SW480 (cell line): ENCODE measurements at regions not wholly inside any gene's neighbourhood (a gene's known extent, or its start where the extent isn't known, plus 50 kb on each side); places are given as distances from the start of the nearest gene placed in this dataset.
A peak's percentile ranks its signal among the peaks of the same experiment; 100 is the strongest.

Experiments
- DNase-seq: peaks from one replicate; pipeline ENCODE4 v3.0.0-alpha.2; 2016; ENCODE audit warnings: low spot score

DNA sequence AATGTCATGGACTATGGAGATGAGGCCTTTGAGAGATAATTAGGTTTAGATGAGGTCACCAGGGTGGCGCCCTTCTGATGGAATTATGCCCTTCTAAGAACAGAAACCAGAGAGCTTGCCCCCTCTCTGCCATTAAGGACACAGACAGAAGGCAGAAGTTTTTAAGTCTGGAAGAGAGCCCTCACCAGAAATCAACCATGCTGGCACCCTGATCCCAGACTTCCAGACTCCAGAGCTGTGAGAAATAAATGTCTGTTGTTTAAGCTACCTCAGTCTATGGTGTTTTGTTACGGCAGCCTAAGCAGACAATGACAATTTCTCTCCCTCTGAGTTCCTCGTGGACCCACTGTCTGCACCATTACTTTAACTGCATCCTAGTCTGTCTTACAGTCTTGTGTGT lies 382.0 kb downstream of the GXYLT1 start:
- DNase-seq = no peak

DNA sequence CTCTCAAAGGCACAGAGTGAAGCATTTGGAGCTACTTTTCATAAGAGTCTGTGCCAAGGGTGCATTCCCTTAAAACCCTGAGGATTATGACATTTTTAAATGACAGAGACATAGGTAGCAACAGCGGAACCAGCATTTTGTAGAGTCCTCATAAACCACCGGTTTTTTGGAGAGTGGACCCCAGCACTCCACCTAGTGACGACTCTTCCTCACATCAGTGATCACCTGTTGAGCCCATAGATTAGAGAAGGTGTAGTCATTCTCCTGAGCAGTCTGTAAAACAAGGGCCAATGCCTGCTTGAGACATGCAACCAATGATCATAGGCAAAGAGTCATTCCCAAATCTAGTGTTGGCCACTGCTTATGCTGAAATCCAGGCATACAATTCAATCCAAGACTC lies 399.1 kb downstream of the GXYLT1 start:
- no peak for DNase-seq

DNA sequence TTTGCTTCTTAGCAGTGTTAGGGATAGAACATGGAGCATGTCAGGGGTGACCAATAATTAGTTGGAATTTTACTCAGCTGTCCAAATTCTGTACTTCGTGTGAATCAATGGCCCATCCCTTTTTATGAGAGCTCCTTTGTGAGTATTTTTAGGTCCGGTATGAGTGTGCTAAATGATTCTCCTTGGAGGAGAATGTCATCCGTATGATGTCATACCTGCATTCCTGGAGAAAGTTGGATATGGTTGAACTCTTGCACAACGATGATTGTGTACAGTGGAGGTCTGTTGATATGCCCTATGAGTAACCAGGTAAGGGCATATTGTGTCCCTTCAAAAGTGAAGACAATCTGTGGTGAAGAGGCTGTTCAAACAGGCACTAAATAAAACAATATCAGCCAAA lies 400.8 kb downstream of the GXYLT1 start:
- no peak for DNase-seq

DNA sequence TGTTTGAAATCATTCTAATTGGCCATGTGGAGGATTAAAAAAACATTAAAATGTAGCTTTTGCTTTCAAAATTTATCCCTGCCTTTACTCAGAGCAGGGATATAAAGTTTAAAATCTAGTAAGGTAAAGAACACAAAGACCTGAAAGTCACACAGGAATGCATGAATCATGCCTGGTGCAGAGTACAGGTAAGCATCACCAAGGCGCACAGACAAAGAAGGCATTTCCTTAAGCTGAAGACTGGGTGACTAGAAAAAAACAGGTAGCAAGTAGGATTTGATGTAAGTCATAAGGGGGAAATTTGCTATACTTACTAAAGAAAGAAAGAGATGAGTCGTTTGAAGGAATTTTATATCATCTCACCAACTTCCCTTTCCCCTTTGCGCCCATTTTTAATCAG lies 405.6 kb downstream of the GXYLT1 start:
- DNase-seq = no peak

DNA sequence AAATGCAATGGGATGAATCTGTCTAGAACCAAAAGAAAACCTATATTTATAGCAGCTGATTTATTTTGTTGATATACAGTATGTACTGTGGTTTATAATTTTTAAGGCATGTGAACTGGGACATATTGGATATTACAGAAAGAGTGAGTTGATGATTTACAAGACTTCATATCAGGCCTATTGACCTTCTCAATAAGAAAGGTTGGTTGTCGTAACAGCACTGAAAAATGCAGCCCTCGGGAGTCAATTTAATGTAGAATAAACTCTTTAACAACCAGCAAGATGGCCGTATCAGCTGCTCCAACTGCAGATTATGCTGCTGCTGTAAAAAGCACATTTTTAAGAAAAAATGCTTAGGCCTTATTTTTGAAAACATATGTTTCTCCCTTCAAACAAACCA lies 407.3 kb downstream of the GXYLT1 start:
- DNase-seq = no peak

DNA sequence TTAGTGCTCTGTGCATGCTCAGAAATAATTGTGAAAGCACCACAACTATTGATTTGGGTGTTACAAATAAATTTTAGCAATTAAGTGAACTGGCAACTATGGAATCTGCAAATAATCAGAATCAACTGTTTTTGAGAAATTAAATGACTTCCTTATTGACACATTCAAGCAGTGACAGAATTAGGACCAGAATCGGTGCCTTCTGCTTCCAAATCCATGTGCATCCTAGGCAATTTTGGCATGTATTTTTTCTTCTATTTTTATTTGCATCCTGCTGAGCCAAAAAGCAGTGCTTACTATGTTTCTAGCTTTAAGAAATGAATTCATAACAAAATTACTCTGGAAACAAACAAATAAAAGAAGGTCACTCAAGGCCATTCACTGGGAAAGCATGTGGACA lies 408.2 kb downstream of the GXYLT1 start:
- DNase-seq = no peak

DNA sequence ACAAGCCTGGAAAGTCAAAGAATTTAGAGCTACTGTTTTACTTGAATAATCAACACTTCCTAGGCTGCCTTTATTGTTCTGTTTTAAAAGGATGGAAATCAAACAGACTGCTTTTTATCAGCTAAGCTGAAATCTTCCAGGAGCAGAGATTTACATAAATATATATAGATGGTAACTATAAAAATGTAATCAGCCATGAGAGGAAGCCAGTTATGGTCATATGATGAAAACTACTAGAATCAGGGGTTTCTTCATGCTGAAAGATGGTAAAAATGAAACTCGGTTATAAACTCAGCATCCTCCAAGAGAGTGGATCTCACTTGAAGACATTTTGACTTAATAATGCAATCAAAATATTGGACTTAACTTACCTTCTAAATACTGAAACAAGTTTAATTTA lies 413.0 kb downstream of the GXYLT1 start:
- no peak for DNase-seq

DNA sequence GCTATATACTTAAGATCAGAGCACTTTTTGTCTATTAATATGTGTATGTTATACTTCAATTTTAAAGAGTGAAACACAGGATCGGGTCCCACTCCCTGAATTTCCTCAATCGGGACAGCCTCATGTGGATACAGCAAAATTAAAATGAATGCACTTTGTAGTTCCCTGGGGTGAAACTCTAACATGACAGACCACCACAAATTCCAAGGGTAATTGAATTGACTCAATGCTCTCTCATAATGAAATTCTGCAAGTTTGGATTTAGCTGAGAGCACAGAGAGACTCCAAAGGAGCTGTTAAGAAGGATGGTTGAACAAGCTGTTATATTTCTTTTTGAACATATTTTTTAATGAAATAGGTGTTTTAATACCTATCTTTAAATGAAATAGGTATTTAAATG lies 413.6 kb downstream of the GXYLT1 start:
- DNase-seq = no peak

DNA sequence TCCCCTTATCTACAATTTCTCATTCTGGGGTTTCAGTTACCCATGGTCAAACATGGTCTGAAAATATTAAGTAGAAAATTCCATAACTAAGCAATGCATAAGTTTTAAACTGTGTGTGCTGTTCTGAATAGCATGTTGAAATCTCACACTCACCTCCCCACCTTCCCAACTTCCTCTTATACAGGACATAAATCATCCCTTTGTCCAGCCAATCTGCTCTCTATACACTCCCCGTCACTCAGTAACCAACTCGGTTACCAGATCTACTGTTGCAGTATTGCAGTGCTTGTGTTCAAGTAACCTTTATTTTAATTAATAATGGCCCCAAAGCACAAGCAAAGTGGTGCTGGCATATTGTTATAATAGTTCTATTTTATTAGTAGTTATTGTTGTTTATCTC lies 420.5 kb downstream of the GXYLT1 start:
- DNase-seq = peak; percentile 12

DNA sequence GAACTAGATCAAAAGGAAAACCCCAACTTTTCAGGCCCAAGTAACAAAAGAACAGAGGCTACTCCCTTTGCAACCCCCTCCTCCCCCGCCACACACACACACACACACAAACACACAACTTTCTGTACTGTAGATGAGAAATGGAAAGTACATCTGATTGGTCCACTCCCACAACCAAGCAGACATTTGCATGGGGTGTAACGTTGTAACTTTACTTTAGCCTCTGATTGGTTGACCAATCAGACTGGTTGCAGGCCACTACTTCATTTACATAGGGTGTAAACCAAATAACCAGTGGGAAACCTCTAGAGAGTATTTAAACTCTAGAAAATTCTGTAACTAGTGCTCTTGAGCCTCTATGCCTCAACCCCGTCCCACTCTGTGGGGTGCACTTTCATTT lies 425.5 kb downstream of the GXYLT1 start:
- no peak for DNase-seq

DNA sequence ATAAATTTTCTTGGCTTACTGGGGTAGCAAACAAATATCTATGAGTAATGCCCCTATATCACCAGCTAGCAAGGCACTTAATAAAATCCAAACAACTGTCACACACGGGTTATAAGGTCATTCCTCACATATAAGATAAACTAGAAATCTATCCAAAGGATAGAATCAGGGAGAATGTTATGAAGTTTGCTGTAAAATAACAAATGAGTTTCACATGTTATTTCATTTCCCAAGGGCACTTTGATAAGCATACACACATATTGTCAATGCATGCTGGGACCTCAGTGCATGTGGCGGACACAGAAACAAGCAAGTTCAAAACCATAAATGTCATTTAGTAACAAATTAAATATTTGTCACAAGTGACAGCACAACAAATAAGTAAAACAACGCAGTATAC lies 429.4 kb downstream of the GXYLT1 start:
- DNase-seq = no peak

DNA sequence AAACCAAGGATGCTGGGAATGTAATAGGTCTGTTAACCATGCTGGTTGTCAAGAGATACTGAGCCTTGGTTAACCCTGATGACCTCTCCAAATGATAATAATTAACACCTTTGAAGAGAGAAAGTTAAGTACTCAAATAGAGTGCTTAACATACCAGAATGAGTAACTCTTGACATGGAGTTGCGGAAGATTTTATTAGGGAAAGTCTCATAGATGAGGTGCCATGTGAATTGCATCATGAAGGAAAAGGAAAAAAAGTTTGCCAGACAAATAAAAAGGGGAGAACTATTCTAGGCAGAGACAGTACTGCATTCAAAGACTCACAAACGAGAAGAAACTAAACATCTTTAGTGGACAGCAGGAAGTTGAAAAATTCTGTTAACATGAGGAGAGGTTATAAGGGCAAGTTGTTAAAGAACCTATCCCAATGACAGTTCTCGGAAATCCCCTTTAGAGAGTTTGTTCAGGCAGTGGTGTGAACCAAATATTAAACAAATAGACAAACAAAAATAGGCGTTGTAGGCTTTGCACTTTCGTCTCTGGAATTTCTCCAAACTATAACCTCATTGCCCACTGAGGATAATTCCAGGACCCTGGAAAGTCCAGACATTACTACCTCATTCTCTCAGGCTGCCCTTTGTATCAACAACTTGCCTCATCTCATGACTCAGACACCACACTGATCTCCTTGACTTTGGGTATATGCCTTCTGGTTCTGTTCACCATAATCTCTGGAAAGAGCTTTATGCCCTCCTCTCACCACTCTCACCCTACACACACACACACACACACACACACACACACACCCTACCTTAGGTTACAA lies 435.0 kb downstream of the GXYLT1 start:
- DNase-seq = no peak

DNA sequence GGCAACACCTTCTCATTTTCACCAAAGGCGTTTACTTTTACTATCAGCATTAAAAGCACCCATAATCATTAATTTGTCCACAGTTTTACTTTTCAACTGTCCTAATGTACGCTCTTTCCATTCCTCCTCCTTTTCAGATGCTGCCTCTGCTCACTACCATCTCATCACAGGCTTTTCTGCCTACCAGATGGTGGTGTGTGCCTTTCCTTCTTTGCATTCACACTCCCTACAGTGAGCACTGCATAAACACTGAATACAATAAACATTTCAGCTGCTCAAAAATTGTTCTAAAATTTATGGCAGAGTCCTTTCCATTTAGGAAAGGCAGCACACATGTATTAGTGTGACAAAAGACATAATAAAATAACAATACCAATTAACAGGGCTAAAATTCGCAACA lies 435.7 kb downstream of the GXYLT1 start:
- no peak for DNase-seq

DNA sequence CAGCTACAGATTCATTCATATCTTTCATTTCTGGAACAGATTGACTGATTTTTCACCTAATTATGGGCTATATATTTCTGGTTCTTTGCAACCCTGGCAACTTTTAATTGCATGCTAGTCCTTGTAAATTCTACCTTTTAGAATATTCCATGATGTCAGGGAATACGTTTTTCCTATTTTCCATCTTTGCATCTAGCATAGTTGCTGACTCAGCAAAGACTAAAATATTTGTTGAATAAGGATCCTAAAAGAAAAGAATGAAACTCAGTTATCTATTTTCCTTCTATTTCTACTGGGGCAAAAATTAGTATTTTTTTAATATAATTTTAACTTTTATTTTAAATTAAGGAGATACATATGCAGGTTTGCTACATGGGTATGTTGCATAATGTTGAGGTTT lies 438.3 kb downstream of the GXYLT1 start:
- no peak for DNase-seq

DNA sequence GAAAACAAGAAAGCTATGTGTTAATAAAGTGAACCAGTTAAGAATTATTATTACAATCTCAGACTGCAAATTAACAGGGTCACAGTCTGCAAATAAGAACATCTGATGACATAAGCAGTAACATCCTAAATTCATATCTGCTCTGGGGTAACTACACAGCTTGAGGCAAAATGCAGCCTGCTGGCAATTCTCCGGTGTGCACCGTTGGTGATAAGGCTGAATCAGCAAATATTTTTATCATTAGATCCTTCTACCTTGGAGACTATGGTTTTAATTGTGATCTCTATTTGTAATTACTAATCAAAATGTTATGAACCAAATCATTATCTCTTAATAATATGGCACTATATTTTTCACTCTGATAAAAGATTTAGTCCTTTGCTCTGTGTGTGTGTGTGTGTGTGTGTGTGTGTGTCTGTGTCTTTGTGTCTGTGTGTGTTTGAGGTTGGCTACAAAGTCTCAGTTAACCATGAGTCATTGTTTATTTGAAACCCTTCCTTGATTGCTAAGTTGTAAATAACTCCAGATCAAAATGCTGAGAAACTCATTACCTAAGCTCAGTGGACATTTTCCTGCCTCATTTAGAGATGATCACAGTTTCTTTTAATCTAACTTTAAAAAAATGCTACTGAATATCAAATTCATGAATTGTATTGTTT lies 442.6 kb downstream of the GXYLT1 start:
- DNase-seq = peak; percentile 46

DNA sequence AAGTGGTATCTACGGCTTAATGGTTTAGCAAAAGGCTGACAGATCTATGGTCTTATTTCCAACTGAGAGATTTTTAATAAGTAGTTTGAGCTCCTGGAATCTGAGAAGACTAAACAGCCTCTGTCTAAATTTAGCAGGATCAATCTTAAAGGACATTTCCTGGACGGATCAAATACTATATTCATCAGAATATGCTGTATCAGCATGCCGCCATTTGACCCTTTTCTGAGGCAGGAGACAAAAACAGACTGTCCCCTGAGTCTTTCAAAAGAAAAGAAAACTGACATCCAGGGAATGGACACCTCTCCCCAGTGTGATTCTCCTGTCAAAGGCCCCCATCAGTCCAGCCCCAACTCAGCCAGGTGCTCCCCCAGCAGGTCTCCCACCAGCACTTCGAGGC lies 443.7 kb downstream of the GXYLT1 start:
- no peak for DNase-seq

DNA sequence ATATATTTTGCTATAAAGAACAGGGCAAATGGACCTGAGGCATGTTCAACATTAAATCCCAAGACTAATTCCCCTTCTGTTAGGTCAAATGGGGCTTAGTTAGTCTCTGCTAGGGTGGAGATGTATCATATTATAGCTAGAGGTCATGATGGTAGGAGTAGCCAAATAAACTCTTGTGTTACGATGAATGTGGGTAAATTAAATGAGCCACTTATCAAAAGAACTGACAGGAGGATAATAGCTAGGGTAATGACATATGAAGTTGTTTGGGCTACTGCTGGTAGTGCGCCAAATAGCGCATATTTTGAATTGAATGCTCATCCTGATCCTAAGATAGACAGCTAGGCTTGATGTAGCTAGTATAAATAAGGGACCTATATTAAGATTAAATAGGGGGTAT lies 445.0 kb downstream of the GXYLT1 start:
- no peak for DNase-seq

DNA sequence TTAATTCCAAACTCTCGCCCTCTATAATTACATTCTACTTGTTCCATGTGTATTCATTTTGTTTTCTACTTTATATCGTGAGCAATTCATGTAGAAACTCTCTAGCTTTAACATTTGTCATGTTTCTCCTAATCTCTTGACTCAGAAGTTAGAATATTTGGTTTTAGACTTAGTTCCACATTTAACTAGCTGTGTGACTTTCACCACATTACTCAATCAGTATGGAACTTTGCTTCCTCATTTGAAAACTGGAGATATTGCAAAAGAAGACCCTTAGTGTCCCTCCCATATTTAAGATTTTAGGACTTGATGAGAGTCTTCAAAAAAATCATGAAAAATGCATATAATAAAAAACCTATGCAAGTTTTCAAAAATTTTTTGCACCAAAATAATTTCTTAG lies 447.5 kb downstream of the GXYLT1 start:
- DNase-seq = no peak

DNA sequence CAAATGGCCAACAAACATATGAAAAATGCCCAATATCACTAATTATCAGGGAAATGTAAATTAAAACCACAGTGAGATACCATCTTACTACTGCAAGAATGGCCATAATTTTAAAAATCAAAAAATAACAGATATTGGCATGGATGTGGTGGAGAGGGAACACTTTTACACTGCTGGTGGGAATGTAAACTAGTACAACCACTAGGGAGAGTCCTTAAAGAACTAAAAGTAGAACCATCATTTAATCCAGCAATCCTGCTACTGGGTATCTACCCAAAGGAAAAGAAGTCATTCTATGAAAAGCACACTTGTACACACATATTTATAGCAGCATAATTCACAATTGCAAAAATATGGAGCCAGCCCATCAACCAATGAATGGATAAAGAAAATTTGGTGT lies 459.7 kb downstream of the GXYLT1 start:
- DNase-seq = no peak

DNA sequence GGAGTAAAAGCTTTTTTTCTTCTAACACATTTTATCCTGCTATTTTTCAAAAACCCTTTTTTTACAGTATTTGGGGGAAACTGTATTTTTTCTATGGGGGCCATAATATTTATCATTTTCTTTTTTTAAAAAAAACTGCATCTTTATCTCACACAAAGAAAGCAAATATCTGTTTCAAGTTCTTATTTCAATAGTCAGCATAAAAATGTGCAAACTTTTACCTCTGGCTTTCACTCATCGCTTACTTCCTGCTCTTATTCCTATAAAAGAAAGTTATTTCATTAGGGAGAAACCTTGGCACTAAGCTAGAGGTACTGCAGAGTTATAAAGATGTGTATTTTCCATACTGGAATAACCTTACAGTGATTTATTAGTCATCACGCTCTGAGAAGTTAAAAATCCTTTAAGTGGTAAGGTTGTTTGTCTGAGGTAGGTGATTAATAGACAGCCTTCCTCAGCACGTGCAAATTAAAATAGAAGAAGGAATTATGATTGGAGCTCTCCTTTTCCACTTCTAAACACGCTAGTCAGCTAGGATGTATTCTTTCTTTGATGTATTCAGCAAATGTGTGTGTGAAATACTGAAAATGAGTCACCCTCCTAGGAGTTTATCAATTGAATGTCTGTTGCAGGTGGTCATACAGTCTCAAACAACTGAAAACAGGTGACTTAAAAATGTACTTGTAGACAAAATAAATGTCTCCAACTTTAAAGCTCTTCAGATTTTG lies 461.0 kb downstream of the GXYLT1 start:
- peak; percentile 14 for DNase-seq

DNA sequence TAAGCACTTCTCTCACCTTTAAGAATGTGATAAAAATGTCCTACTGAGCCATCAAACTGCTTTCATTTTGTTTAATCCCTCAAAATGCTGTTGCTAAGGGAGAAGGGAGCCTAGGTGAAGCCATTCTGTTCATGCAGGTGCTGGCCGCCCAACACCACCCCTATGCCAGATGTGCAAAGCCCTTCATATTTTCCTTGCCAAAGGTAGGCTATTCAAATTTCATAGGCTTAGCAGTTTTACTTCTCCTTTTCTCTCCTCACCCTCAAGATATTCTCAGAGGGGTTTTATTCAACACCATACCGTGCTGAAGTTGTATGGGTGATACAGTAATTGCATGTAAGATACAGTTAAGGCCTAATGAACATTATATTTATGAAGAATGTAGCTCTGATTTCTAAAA lies 461.7 kb downstream of the GXYLT1 start:
- DNase-seq = no peak

DNA sequence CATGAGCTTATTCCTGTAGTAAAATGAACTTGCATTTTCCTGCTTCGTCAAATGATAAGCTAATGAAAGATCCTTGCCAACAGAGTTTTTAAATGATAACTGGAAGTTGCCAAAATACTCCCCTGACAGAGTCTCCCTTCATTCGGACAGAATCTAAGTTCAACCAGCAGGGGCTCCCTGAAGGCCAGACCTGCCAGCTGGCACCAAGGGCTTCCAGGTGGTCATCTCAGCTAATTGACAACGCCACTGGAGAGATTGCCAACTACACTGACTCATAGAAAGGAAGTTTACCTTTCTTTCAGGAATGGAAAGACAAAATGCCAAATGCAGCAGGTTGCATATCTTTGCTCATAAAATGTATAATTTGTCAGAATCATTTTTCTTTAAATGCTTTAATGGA lies 462.8 kb downstream of the GXYLT1 start:
- no peak for DNase-seq

DNA sequence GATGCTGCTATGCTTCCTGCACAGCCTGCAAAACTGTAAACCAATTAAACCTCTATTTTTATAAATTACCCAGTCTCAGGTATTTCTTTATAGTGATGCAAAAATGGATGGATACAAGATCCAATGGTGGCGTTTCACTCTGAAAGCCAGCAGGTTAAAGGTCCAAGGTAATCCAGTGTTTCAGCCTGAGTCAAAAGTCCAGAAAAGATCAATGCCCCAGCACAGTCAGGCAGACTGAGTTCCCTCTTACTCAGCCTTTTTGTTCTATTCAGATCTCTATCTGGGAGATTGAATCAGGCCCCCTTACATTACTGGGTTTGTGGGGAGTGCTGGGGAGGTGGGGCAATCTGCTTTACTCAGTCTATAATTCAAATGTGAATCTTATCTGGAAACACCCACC lies 464.5 kb downstream of the GXYLT1 start:
- DNase-seq = no peak
